GM13977 (cell line): ENCODE measurements at regions not wholly inside any gene's neighbourhood (a gene's known extent, or its start where the extent isn't known, plus 50 kb on each side); places are given as distances from the start of the nearest gene placed in this dataset.

Experiments
- DNase-seq: peaks from one replicate; pipeline ENCODE4 v3.0.0; 2012; ENCODE audit warnings: low spot score
- in situ Hi-C: fragments of 300-500 bp; cut with MboI; formaldehyde crosslinking; loops from one replicate; pipeline ENCODE4 v1.12.0; 2022; ENCODE audit warnings: low sequenced_read_pairs, low pct_unique_long_range_greater_than_20kb, mixed read lengths, inconsistent platforms; ENCODE audit not compliant: unreplicated experiment
- TF ChIP-seq, protein P1 (sequence below): IDR thresholded peaks from 2 replicates; pipeline ENCODE4 v1.5.1; 2012; ENCODE audit warnings: mild to moderate bottlenecking, control low read depth; ENCODE audit not compliant: insufficient read depth; ENCODE audit errors: extremely low read depth, missing control alignments

DNA sequence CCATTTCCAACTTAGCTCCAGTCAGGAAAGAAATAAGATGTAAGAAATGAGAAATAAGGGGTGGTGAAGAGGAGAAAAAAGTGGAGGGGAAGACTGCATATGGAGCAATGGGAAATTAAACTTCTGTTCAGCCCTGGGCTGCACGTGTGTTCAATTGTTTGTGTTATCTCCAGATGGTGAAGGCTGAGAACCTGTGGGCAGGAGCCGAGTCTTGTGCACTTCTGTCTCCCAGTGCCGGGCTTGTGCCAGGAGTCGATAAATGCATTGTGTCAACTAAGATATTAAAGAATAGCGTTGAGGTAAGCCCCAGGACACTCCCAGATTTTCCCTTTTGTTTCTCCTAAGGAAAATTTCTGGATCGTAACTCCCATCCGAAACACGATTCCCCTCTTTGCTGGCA lies 98.2 kb downstream of the PRLHR start:
- in situ Hi-C loops = no loop called here
- TF ChIP-seq, protein P1, sequence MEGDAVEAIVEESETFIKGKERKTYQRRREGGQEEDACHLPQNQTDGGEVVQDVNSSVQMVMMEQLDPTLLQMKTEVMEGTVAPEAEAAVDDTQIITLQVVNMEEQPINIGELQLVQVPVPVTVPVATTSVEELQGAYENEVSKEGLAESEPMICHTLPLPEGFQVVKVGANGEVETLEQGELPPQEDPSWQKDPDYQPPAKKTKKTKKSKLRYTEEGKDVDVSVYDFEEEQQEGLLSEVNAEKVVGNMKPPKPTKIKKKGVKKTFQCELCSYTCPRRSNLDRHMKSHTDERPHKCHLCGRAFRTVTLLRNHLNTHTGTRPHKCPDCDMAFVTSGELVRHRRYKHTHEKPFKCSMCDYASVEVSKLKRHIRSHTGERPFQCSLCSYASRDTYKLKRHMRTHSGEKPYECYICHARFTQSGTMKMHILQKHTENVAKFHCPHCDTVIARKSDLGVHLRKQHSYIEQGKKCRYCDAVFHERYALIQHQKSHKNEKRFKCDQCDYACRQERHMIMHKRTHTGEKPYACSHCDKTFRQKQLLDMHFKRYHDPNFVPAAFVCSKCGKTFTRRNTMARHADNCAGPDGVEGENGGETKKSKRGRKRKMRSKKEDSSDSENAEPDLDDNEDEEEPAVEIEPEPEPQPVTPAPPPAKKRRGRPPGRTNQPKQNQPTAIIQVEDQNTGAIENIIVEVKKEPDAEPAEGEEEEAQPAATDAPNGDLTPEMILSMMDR = no peak
- no peak for DNase-seq

DNA sequence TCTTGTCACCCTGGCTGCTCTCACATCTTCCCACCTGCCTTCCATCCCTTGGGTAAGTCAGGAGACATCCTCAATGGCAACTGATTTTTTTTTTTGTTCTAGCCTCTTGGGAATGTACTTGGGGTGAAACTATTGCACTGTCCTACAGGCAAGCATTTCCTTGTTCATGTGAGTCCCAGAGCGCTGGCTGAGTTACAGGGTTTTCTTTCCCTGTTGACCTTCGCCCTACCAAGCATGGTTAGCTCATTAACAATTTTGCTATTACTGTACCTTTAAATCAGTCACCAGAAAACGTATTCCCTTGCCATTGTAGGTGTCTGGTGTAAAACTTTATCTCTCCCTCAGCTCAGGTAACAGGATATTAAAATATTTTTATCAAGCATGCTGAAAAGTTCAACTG lies 98.9 kb downstream of the PRLHR start:
- TF ChIP-seq, protein P1 = no peak

DNA sequence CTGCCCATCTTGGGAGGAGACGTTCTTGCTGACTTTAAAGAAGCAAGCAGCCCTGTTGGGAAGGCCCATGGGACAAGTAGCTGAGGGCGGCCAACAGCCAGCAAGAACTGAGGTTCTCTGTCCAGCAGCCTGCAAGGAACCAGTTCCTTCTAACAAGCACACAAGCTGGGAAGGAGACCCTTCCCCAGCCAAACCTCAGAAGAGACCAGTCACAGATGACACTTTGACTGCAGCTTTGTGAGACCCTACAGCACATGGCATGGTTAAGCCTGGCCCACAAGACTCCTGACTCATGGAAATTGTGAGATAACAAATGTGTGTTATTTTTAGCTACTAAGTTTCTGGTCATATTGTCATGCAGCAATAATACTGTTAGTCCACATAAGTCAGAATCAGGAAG lies 99.9 kb downstream of the PRLHR start:
- in situ Hi-C loops = no loop called here
- DNase-seq = no peak
- TF ChIP-seq, protein P1 = no peak

More for the DNA sequence above, 98.9 kb downstream of the PRLHR start:
- DNase-seq = no peak
- in situ Hi-C loops = no loop called here

DNA sequence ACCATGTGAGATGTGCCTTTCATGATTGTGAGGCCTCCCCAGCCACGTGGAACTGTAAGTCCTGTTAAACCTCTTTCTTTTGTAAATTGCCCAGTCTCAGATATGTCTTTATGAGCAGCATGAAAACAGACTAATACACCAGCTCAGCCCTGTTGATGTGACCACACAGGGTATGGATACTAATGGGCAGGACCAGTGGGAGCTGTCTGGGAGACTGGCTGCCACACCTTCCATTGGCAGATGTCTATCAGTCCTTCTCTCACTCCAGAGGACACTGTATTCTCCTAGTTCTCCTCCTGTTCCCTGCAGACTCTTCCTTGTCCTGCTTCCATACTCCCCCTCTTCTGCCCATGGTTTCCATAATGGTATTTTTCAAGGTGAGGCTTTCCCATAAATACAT lies 104.4 kb downstream of the PRLHR start:
- in situ Hi-C loops = no loop called here
- no peak for DNase-seq
- TF ChIP-seq, protein P1 = no peak

DNA sequence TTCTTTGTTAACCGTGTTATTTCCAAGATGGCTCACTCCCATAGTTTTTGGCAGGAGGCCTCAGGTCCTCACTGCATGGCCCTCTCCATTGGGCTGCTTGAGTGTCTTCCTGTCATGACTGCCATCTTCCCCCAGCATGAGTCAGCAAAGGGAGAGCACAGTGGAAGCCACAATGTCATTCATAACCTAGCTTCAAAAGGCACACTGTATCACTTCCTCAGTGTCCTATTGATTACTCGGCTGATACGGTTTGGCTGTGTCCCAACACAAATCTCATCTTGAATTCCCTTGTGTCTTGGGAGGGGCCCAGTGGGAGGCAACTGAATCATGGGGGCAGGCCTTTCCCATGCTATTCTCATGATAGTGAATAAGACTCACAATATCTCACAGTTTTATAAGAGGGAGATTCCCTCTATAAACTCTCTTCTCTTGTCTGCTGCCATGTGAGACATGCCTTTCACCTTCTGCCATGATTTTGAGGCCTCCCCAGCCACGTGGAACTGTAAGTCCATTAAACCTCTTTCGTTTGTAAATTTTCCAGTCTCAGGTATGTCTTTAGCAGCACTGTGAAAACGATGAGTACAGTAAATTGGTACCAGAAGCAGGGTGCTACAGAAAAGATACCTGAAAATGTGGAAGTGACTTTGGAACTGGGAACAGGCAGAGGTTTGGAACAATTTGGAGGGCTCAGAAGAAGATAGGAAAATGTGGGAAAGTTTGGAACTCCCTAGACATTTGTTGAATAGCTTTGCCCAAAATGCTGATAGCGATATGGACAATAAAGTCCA lies 106.5 kb downstream of the PRLHR start:
- TF ChIP-seq, protein P1 = no peak
- in situ Hi-C loops = no loop called here
- DNase-seq = no peak

DNA sequence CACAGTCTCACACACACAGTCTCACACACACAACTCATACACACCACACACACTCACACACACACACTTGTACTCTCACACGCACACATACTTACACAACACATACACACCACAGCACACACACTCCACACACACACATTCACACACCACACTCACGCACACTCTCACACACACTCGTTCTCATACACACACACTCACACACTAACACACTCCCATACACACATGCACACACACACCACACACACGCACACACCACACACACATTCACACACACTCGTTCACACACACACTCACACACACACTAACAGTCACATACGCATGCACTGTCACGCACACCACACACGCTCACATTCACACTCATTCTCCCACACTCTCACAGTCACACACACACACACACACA lies 109.8 kb downstream of the PRLHR start:
- in situ Hi-C loops = no loop called here
- DNase-seq = no peak
- TF ChIP-seq, protein P1 = no peak
